SKM-1 treated with dmso at 0.1 percent for 144 hours (cell line): ENCODE measurements at regions not wholly inside any gene's neighbourhood (a gene's known extent, or its start where the extent isn't known, plus 50 kb on each side); places are given as distances from the start of the nearest gene placed in this dataset.
"Not testable (repeated sequence)": the region's sequence is repeated elsewhere in the genome, so short reads cannot be mapped to it uniquely, and the experiment has no call there.

ENCODE experiments used
- DNase-seq: peaks from one replicate; lab custom pipeline; 2025; ENCODE audit not compliant: unreplicated experiment; lab: John Stamatoyannopoulos, UW

GRCh38 chr21:43291347-43291950, 122.6 kb downstream of the CRYAA start:
- DNase-seq = no peak

- no peak for DNase-seq
These were observed 121.9 kb downstream of the CRYAA start for GRCh38 chr21:43290421-43291346.

- DNase-seq = no peak
These were observed 121.2 kb downstream of the CRYAA start for GRCh38 chr21:43289966-43290365.

GRCh38 chr21:43289442-43289841, 120.6 kb downstream of the CRYAA start:
- no peak for DNase-seq

- no peak for DNase-seq
These were observed 119.3 kb downstream of the CRYAA start for GRCh38 chr21:43287795-43288755.

- no peak for DNase-seq
These were observed 118.4 kb downstream of the CRYAA start for GRCh38 chr21:43287111-43287760.

GRCh38 chr21:43286196-43286595, 117.4 kb downstream of the CRYAA start:
- DNase-seq = no peak

GRCh38 chr21:43284700-43285099, 115.9 kb downstream of the CRYAA start:
- no peak for DNase-seq

GRCh38 chr21:43284238-43284637, 115.4 kb downstream of the CRYAA start:
- DNase-seq = no peak

GRCh38 chr21:43283925-43284221, 115.1 kb downstream of the CRYAA start:
- DNase-seq = not testable (repeated sequence)

GRCh38 chr21:43283136-43283924, 114.5 kb downstream of the CRYAA start:
- no peak for DNase-seq

GRCh38 chr21:43282358-43283120, 113.7 kb downstream of the CRYAA start:
- DNase-seq = no peak

- DNase-seq = no peak
These were observed 113.0 kb downstream of the CRYAA start for GRCh38 chr21:43281661-43282357.

- DNase-seq = no peak
These were observed 112.3 kb downstream of the CRYAA start for GRCh38 chr21:43280949-43281633.

GRCh38 chr21:43279578-43279894, 110.7 kb downstream of the CRYAA start:
- no peak for DNase-seq

- DNase-seq = no peak
These were observed 110.2 kb downstream of the CRYAA start for GRCh38 chr21:43278766-43279577.

GRCh38 chr21:43278359-43278758, 109.6 kb downstream of the CRYAA start:
- no peak for DNase-seq
